Lower leg skin (tissue), 3 donors: ENCODE measurements at regions not wholly inside any gene's neighbourhood (a gene's known extent, or its start where the extent isn't known, plus 50 kb on each side); places are given as distances from the start of the nearest gene placed in this dataset.

Experiments
- CTCF ChIP-seq, 3 donors: fragments of 450-650 bp; IDR thresholded peaks; one replicate each; pipeline ENCODE4 v1.5.1; 2016; ENCODE audit warnings: antibody characterized with exemption in 3 of 3, mild to moderate bottlenecking in 3 of 3, moderate library complexity in 2 of 3
- POLR2A ChIP-seq, 2 donors: fragments of 450-650 bp; IDR thresholded peaks; one replicate each; pipeline ENCODE4 v1.6.1; 2016 to 2017; ENCODE audit warnings: antibody characterized with exemption in 2 of 2, mild to moderate bottlenecking in 1 of 2, moderate library complexity in 1 of 2

DNA sequence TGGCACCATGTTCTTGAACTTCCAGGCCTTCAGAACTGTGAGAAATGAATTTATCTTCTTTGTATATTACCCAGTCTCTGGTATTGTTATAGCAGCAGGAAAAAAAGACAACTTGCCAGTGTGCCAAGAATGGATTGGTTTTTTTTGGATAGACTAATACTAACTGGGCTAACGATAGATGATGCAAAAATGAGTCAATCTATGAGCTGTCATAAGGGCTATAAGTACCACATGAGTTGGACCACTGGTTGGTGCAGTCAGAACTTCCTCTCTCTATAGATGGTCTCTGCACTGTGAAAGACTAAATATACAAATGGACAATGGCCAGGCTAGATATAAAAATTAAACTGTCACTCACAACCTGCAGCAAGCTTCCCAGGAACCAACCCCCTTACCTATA lies 87.6 kb upstream of the COL21A1 start:
- TF ChIP-seq CTCF (IDR thresholded peaks at IDR 0.05) = no peak
- TF ChIP-seq POLR2A (IDR thresholded peaks at IDR 0.05) = no peak
